Coronary artery (tissue), 2 donors: ENCODE measurements at regions not wholly inside any gene's neighbourhood (a gene's known extent, or its start where the extent isn't known, plus 50 kb on each side); places are given as distances from the start of the nearest gene placed in this dataset.

ENCODE experiments used
- DNase-seq: peaks from one replicate; pipeline ENCODE4 v3.0.0-alpha.2; 2017; ENCODE audit warnings: low spot score
- H3K27ac ChIP-seq, 2 donors: fragments of 200-600 bp; sonication (generic); one replicate each; pipeline ENCODE4 v1.5.1; 2016 to 2019
- H3K4me3 ChIP-seq: fragments of 200-600 bp; sonication (generic); 2 replicates; pipeline ENCODE4 v1.5.1; 2016; ENCODE audit warnings: mild to moderate bottlenecking, moderate library complexity
- TF ChIP-seq, protein P1 (sequence below): fragments of 200-600 bp; sonication (generic); IDR thresholded peaks from one replicate; pipeline ENCODE4 v1.5.1; 2019; ENCODE audit warnings: antibody characterized with exemption

DNA sequence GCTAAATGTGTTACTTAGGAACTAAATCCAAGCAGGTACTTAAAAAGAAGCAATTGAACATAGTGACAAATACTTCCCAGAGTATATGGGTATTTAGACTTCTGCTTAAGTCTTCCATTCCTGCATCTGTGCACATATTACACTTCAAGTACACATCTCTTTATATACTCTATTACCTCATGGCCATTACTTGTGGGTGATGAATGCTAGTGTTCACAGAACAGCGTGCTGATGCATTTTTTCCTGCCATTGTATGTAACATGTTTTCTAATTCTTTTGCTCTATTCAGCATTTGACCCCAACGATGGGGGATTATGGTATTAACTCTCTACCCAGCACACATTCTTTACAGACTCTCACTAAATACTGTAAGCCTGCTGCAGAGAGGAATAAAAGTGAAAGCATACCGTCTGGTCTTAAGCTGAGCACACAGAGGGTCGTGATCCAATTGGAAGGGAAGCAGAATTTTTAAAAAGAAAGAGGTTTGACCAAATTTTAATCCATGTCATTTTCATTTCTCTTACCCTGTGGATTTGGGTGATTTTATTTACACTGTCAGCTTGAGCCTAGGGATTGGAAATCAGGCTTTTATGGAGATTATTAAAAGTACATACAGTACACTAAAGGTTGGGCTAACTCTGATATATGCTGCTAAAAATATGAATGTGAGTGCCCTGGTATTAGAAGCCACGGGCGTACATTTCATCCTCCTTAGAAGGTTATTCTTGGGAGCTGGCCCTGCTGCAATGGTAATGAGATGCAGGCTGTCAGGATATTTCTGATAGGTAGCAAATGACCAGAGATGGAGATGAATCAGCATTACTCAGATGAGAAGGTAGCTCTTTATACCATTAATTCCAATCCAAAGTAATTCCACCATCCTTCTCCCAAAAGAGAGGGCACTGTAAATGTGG, 95.5 kb upstream of the PROX1 start:
- Histone ChIP-seq H3K4me3 (no peak overlapping the region), H3K27ac (no peak overlapping the region)
- DNase-seq: no peak
- TF ChIP-seq, protein P1, sequence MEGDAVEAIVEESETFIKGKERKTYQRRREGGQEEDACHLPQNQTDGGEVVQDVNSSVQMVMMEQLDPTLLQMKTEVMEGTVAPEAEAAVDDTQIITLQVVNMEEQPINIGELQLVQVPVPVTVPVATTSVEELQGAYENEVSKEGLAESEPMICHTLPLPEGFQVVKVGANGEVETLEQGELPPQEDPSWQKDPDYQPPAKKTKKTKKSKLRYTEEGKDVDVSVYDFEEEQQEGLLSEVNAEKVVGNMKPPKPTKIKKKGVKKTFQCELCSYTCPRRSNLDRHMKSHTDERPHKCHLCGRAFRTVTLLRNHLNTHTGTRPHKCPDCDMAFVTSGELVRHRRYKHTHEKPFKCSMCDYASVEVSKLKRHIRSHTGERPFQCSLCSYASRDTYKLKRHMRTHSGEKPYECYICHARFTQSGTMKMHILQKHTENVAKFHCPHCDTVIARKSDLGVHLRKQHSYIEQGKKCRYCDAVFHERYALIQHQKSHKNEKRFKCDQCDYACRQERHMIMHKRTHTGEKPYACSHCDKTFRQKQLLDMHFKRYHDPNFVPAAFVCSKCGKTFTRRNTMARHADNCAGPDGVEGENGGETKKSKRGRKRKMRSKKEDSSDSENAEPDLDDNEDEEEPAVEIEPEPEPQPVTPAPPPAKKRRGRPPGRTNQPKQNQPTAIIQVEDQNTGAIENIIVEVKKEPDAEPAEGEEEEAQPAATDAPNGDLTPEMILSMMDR: no peak

DNA sequence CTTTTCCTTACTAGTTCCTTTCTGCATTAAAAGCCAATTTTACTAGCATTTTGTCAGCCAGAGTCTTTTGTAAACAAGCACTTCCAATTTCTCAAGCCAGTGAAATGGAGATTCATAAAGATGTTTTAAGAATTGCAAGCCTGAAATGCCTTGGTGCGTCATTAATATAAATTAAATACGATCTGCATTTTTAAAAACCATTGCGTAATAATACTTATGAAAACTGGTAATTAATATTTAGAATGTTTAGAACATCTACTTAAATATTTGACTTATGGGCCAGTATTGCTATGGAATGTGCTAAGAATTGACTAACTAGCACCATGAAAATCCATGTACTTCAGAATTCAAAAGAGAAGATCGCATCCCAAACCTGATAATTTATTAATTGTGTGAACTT, 89.1 kb upstream of the PROX1 start:
- DNase-seq: no peak
- TF ChIP-seq, protein P1: no peak
- Histone ChIP-seq H3K4me3 (no peak overlapping the region), H3K27ac (no peak overlapping the region)

DNA sequence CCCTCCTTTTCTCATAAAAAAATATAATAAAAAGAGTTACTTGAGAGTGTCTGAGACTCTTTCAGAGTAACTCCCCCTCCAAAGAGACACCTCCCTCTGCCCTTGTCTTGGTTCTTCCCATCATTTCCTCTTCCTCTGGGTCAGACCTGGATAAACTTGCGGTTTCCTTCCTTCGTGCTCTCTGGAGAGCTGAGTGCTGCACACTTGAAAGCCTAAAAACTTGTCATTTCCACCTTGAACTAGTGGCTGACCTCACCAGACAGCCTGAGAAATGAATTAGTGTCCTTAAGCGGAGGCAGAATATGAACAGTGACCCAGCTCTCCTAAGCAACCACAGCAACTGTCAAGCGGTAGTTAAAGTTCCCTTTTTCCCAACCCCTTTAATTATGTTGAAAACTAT, 88.4 kb upstream of the PROX1 start:
- TF ChIP-seq, protein P1: no peak
- no peak for DNase-seq
- Histone ChIP-seq H3K4me3 (no peak overlapping the region), H3K27ac (no peak overlapping the region)

DNA sequence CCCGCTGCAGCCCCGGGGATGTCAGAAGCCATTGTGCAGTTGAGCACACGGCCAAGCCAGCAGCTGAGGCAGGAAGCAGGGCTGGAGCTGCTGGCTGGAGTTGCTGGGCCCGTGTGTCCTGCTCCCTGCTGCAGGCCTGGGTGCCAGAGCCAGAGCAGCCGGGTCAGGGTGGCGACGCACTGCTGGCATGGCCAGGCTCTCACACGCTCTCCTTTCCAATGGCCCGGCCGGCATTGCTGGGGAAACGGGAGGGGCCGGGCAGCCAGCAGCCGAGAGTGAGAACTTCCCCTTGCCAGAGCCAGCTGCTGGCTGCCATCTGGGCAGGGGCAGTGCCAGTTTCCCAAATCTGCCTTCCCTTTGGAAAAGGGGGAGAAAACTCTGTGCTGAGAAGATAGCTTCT, 82.4 kb upstream of the PROX1 start:
- TF ChIP-seq, protein P1: no peak
- Histone ChIP-seq H3K27ac (no peak overlapping the region), H3K4me3 (peak overlapping the region; percentile 28)
- no peak for DNase-seq

DNA sequence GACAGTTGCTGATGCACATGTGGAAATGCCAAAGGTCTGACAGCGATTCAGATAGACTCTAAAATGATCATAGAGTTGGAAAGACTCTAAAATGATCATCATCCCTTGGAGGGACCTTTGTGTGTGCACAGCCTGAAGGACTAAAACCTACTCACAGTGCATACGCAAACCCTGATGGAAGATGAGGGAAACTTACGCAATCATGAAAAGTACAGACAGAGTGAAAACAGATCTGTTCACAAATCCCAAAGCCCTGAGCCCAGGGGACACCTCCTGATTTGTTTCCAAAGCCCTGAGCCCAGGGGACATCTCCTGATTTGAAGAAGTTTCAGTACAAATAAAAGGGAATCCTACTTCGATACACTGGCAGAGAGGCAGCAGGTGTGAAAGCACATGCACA, 79.3 kb upstream of the PROX1 start:
- H3K4me3 ChIP-seq: no peak overlapping the region
- no peak overlapping the region for H3K27ac ChIP-seq
- DNase-seq: no peak
- TF ChIP-seq, protein P1: no peak

DNA sequence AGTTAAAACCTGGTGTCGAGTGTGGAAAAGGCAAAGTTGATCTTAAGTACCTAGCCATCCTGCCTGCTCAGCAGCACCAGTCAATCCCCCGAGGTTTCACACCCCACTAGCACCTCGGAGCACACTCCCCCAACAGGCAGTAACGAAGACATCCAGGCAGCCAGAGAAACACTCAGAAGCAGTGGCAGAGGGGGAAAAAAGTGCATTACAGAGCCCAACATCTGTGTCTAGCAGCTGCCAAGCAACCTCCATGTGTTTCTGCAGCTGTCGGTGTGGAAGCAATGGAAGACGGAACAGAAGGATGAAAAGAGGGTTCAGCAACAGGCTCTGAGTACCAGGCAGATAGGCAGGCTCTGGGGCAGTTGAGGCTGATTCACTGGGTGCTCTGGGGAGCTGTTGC, 73.4 kb upstream of the PROX1 start:
- TF ChIP-seq, protein P1: no peak
- DNase-seq: no peak
- H3K4me3 ChIP-seq: no peak overlapping the region

DNA sequence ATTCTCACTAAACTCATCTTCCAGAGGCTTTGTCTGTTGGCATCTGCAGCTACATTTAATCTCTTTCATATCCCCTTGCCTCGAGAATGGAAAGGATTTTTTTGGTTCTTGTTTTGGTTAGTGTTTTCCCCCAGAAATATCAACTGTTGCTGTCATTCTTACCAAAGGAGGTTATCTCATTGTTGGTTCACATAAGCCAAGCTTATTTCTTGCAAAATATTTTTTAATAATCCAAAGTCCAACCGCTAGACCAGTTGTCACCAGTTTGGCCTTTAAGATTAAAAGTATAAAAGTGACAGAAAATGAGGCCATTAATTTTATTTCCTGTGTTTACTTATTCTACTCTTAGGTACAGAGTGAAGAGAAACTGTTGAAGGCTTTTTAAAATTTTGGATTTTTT, 66.5 kb upstream of the PROX1 start:
- no peak for DNase-seq
- Histone ChIP-seq H3K4me3 (no peak overlapping the region), H3K27ac (no peak overlapping the region)
- TF ChIP-seq, protein P1: no peak

More for the DNA sequence above, 73.4 kb upstream of the PROX1 start:
- no peak overlapping the region for H3K27ac ChIP-seq
